WTC11 (cell line): ENCODE measurements at regions not wholly inside any gene's neighbourhood (a gene's known extent, or its start where the extent isn't known, plus 50 kb on each side); places are given as distances from the start of the nearest gene placed in this dataset.

Experiments used
- ATAC-seq: fragments of 200-7000 bp; cut with Tn5 transposase; 2 replicates; pipeline ENCODE4 v1.10.0; 2021; ENCODE audit warnings: mild to moderate bottlenecking, moderate library complexity
- CTCF ChIA-PET: fragments of 300-600 bp; sonication (Branson Sonifier 250); formaldehyde crosslinking; loops from one replicate; lab custom pipeline; 2021; ENCODE audit warnings: antibody characterized with exemption; lab: Charles Lee
- POLR2A ChIA-PET: fragments of 350-600 bp; sonication (Branson Sonifier 250); formaldehyde crosslinking; loops from one replicate; lab custom pipeline; 2021; ENCODE audit warnings: antibody characterized with exemption; lab: Charles Lee
- DNase-seq: peaks from one replicate; pipeline ENCODE4 v3.0.0; 2021; ENCODE audit warnings: low spot score
- H3K27ac Mint-ChIP-seq: 2 replicates; pipeline ENCODE4 v1.8.0; 2021; ENCODE audit warnings: mixed read lengths
- H3K27me3 Mint-ChIP-seq: 2 replicates; pipeline ENCODE4 v1.8.0; 2021; ENCODE audit warnings: low read depth, mild to moderate bottlenecking, moderate library complexity, mixed read lengths
- H3K36me3 Mint-ChIP-seq: 2 replicates; pipeline ENCODE4 v1.8.0; 2021; ENCODE audit warnings: mixed read lengths
- H3K4me1 Mint-ChIP-seq: 2 replicates; pipeline ENCODE4 v1.8.0; 2022; ENCODE audit warnings: mixed read lengths
- H3K4me3 Mint-ChIP-seq: 2 replicates; pipeline ENCODE4 v1.8.0; 2021; ENCODE audit warnings: mild to moderate bottlenecking, moderate library complexity, mixed read lengths
- H3K9me3 Mint-ChIP-seq: 2 replicates; pipeline ENCODE4 v1.8.0; 2021; ENCODE audit warnings: mixed read lengths
- ATF1 ChIP-seq: sonication (generic); formaldehyde crosslinking; IDR thresholded peaks from 2 replicates; pipeline ENCODE4 v1.8.1; 2023; ENCODE audit warnings: mild to moderate bottlenecking, moderate library complexity, missing genetic modification reagents
- CBFB ChIP-seq: sonication (generic); formaldehyde crosslinking; IDR thresholded peaks from 2 replicates; pipeline ENCODE4 v1.8.1; 2022; ENCODE audit warnings: mild to moderate bottlenecking, low read depth, missing genetic modification reagents
- CREM ChIP-seq: sonication (generic); formaldehyde crosslinking; IDR thresholded peaks from 2 replicates; pipeline ENCODE4 v1.8.1; 2022; ENCODE audit warnings: mild to moderate bottlenecking, missing genetic modification reagents, moderate library complexity
- ESRRA ChIP-seq: sonication (generic); formaldehyde crosslinking; IDR thresholded peaks from 2 replicates; pipeline ENCODE4 v1.8.1; 2022; ENCODE audit warnings: mild to moderate bottlenecking, missing genetic modification reagents, borderline replicate concordance
- ETV6 ChIP-seq: sonication (generic); formaldehyde crosslinking; IDR thresholded peaks from 2 replicates; pipeline ENCODE4 v1.8.1; 2022; ENCODE audit warnings: mild to moderate bottlenecking, missing genetic modification reagents
- GABPB1 ChIP-seq: sonication (generic); formaldehyde crosslinking; IDR thresholded peaks from 2 replicates; pipeline ENCODE4 v1.8.1; 2023; ENCODE audit warnings: mild to moderate bottlenecking, missing genetic modification reagents
- MYBL2 ChIP-seq: sonication (generic); formaldehyde crosslinking; IDR thresholded peaks from 2 replicates; pipeline ENCODE4 v1.8.1; 2023; ENCODE audit warnings: mild to moderate bottlenecking, moderate library complexity, missing genetic modification reagents
- NFATC4 ChIP-seq: fragments of 250-450 bp; sonication (Bioruptor Pico); IDR thresholded peaks from 2 replicates; pipeline ENCODE4 v1.9.0; 2021; ENCODE audit warnings: mild to moderate bottlenecking
- NFYB ChIP-seq: sonication (generic); formaldehyde crosslinking; conservative IDR thresholded peaks from 2 replicates; pipeline ENCODE4 v1.8.0; 2022; ENCODE audit warnings: low read depth, missing genetic modification reagents
- NR2C2 ChIP-seq: sonication (generic); formaldehyde crosslinking; IDR thresholded peaks from 2 replicates; pipeline ENCODE4 v1.8.0; 2022; ENCODE audit warnings: mild to moderate bottlenecking, missing genetic modification reagents
- SOX15 ChIP-seq: fragments of 250-450 bp; sonication (Bioruptor Pico); IDR thresholded peaks from 2 replicates; pipeline ENCODE4 v1.9.0; 2021; ENCODE audit warnings: mild to moderate bottlenecking
- SP1 ChIP-seq: sonication (generic); formaldehyde crosslinking; conservative IDR thresholded peaks from 2 replicates; pipeline ENCODE4 v1.8.1; 2022; ENCODE audit warnings: missing genetic modification reagents
- ZNF317 ChIP-seq: sonication (generic); formaldehyde crosslinking; IDR thresholded peaks from 2 replicates; pipeline ENCODE4 v1.8.1; 2023; ENCODE audit warnings: low read depth, mild to moderate bottlenecking, moderate library complexity, missing genetic modification reagents, borderline replicate concordance
- TF ChIP-seq, protein P1 (sequence below): sonication (generic); formaldehyde crosslinking; IDR thresholded peaks from 2 replicates; pipeline ENCODE4 v1.8.0; 2022; ENCODE audit warnings: missing genetic modification reagents
- TF ChIP-seq, protein P2 (sequence below): sonication (generic); formaldehyde crosslinking; IDR thresholded peaks from 2 replicates; pipeline ENCODE4 v1.8.1; 2023; ENCODE audit warnings: mild to moderate bottlenecking, moderate library complexity, missing genetic modification reagents
- TF ChIP-seq, protein P3 (sequence below): sonication (generic); formaldehyde crosslinking; conservative IDR thresholded peaks from 2 replicates; pipeline ENCODE4 v1.8.1; 2023; ENCODE audit warnings: mild to moderate bottlenecking, low read depth, missing genetic modification reagents, moderate library complexity
- TF ChIP-seq, protein P4 (sequence below): fragments of 250-450 bp; sonication (Bioruptor Pico); conservative IDR thresholded peaks from 2 replicates; pipeline ENCODE4 v1.9.0; 2021; ENCODE audit warnings: mild to moderate bottlenecking
- TF ChIP-seq, protein P5 (sequence below): sonication (generic); formaldehyde crosslinking; IDR thresholded peaks from 2 replicates; pipeline ENCODE4 v1.8.1; 2023; ENCODE audit warnings: mild to moderate bottlenecking, missing genetic modification reagents
- TF ChIP-seq, protein P6 (sequence below): sonication (generic); formaldehyde crosslinking; IDR thresholded peaks from 2 replicates; pipeline ENCODE4 v1.8.0; 2023; ENCODE audit warnings: missing genetic modification reagents
- TF ChIP-seq, protein P7 (sequence below): sonication (generic); formaldehyde crosslinking; IDR thresholded peaks from 2 replicates; pipeline ENCODE4 v1.8.1; 2023; ENCODE audit warnings: mild to moderate bottlenecking, missing genetic modification reagents
- TF ChIP-seq, protein P8 (sequence below): sonication (generic); formaldehyde crosslinking; IDR thresholded peaks from 2 replicates; pipeline ENCODE4 v1.8.1; 2022; ENCODE audit warnings: mild to moderate bottlenecking, moderate library complexity, missing genetic modification reagents

DNA sequence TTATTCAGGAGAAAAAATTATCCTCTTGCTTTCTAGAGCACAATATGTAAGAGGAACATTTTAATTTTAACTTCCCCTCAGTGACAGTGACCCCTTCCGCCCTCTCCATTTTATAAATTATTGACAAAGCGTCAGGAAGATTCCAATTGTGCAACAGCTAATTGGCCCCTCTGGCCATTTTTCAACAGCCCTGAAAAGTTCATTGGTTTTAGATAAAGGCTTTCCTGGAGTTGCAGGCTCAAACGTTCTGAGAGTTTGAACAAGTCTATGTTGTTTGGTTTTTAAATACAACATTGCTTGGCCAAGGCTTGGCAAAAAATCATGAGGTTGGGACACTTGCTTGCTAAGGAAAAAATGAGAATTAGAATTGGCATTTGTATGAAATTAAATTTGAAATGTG lies 422.2 kb upstream of the ANKRD30A start (continued):
- TF ChIP-seq, protein P1, sequence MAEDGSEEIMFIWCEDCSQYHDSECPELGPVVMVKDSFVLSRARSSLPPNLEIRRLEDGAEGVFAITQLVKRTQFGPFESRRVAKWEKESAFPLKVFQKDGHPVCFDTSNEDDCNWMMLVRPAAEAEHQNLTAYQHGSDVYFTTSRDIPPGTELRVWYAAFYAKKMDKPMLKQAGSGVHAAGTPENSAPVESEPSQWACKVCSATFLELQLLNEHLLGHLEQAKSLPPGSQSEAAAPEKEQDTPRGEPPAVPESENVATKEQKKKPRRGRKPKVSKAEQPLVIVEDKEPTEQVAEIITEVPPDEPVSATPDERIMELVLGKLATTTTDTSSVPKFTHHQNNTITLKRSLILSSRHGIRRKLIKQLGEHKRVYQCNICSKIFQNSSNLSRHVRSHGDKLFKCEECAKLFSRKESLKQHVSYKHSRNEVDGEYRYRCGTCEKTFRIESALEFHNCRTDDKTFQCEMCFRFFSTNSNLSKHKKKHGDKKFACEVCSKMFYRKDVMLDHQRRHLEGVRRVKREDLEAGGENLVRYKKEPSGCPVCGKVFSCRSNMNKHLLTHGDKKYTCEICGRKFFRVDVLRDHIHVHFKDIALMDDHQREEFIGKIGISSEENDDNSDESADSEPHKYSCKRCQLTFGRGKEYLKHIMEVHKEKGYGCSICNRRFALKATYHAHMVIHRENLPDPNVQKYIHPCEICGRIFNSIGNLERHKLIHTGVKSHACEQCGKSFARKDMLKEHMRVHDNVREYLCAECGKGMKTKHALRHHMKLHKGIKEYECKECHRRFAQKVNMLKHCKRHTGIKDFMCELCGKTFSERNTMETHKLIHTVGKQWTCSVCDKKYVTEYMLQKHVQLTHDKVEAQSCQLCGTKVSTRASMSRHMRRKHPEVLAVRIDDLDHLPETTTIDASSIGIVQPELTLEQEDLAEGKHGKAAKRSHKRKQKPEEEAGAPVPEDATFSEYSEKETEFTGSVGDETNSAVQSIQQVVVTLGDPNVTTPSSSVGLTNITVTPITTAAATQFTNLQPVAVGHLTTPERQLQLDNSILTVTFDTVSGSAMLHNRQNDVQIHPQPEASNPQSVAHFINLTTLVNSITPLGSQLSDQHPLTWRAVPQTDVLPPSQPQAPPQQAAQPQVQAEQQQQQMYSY (CRISPR knock-in tag) = no peak
- TF ChIP-seq, protein P2, sequence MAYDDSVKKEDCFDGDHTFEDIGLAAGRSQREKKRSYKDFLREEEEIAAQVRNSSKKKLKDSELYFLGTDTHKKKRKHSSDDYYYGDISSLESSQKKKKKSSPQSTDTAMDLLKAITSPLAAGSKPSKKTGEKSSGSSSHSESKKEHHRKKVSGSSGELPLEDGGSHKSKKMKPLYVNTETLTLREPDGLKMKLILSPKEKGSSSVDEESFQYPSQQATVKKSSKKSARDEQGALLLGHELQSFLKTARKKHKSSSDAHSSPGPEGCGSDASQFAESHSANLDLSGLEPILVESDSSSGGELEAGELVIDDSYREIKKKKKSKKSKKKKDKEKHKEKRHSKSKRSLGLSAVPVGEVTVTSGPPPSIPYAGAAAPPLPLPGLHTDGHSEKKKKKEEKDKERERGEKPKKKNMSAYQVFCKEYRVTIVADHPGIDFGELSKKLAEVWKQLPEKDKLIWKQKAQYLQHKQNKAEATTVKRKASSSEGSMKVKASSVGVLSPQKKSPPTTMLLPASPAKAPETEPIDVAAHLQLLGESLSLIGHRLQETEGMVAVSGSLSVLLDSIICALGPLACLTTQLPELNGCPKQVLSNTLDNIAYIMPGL = no peak
- TF ChIP-seq NFYB (no peak), CREM (no peak), GABPB1 (no peak), NFATC4 (no peak), SOX15 (no peak), ETV6 (CRISPR knock-in tag) (no peak)
- TF ChIP-seq, protein P3, sequence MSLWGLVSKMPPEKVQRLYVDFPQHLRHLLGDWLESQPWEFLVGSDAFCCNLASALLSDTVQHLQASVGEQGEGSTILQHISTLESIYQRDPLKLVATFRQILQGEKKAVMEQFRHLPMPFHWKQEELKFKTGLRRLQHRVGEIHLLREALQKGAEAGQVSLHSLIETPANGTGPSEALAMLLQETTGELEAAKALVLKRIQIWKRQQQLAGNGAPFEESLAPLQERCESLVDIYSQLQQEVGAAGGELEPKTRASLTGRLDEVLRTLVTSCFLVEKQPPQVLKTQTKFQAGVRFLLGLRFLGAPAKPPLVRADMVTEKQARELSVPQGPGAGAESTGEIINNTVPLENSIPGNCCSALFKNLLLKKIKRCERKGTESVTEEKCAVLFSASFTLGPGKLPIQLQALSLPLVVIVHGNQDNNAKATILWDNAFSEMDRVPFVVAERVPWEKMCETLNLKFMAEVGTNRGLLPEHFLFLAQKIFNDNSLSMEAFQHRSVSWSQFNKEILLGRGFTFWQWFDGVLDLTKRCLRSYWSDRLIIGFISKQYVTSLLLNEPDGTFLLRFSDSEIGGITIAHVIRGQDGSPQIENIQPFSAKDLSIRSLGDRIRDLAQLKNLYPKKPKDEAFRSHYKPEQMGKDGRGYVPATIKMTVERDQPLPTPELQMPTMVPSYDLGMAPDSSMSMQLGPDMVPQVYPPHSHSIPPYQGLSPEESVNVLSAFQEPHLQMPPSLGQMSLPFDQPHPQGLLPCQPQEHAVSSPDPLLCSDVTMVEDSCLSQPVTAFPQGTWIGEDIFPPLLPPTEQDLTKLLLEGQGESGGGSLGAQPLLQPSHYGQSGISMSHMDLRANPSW = no peak
- TF ChIP-seq, protein P4, sequence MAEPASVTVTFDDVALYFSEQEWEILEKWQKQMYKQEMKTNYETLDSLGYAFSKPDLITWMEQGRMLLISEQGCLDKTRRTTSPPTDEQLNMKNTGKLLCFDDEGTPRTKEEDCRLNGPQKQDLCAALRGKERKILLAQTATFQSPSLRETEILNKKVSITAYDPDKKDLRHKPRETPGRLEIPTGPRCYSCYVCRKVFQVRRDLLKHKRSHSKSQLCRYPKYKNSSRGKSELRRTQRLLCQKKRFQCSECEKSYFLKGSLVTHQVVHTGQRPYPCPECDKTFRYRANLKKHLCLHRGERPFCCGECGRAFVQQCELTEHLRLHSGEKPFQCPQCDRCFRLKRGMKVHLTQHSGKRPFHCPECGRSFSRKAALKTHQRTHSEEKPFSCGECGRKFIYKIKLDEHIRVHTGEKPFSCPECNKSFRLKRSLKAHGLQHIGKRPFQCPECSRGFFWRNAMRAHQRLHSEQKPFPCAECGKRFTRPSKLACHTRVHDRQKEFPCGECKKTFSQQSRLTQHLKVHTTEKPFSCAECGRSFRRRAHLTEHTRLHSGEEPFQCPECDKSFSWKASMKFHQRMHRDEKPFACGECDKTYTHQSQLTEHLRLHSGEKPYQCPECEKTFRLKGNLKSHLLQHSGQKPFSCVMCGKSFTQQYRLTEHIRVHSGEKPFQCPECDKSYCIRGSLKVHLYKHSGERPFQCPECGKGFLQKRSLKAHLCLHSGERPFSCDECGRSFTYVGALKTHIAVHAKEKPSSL (CRISPR knock-in tag) = no peak
- TF ChIP-seq, protein P5, sequence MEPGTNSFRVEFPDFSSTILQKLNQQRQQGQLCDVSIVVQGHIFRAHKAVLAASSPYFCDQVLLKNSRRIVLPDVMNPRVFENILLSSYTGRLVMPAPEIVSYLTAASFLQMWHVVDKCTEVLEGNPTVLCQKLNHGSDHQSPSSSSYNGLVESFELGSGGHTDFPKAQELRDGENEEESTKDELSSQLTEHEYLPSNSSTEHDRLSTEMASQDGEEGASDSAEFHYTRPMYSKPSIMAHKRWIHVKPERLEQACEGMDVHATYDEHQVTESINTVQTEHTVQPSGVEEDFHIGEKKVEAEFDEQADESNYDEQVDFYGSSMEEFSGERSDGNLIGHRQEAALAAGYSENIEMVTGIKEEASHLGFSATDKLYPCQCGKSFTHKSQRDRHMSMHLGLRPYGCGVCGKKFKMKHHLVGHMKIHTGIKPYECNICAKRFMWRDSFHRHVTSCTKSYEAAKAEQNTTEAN = no peak
- TF ChIP-seq, protein P6, sequence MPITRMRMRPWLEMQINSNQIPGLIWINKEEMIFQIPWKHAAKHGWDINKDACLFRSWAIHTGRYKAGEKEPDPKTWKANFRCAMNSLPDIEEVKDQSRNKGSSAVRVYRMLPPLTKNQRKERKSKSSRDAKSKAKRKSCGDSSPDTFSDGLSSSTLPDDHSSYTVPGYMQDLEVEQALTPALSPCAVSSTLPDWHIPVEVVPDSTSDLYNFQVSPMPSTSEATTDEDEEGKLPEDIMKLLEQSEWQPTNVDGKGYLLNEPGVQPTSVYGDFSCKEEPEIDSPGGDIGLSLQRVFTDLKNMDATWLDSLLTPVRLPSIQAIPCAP (CRISPR knock-in tag) = no peak
- TF ChIP-seq, all 79 proteins: peak for 0

DNA sequence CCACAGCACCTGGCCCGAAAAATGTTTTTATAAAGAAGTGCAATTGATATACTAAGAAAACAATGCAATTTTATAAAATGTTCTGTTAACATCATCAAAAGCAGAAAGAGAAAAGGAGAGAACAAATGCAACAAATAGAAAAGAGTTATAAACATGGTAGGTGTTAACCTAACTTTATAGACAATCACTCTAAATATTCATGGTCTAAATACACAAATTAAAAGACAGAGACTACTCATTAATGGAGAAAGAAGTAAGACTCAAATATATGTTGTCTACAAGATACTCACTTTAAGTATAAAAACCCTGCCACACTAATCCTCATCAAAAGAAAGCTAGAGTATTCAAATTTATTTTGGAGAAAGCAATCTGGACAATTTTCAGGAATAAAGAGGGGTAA lies 425.3 kb upstream of the ANKRD30A start:
- POLR2A ChIA-PET = no interaction called here
- TF ChIP-seq NR2C2 (CRISPR knock-in tag) (no peak), ESRRA (CRISPR knock-in tag) (no peak), MYBL2 (CRISPR knock-in tag) (no peak), ZNF317 (no peak), CREM (no peak), SP1 (CRISPR knock-in tag) (no peak), CBFB (no peak), ATF1 (no peak)
- TF ChIP-seq, protein P7, sequence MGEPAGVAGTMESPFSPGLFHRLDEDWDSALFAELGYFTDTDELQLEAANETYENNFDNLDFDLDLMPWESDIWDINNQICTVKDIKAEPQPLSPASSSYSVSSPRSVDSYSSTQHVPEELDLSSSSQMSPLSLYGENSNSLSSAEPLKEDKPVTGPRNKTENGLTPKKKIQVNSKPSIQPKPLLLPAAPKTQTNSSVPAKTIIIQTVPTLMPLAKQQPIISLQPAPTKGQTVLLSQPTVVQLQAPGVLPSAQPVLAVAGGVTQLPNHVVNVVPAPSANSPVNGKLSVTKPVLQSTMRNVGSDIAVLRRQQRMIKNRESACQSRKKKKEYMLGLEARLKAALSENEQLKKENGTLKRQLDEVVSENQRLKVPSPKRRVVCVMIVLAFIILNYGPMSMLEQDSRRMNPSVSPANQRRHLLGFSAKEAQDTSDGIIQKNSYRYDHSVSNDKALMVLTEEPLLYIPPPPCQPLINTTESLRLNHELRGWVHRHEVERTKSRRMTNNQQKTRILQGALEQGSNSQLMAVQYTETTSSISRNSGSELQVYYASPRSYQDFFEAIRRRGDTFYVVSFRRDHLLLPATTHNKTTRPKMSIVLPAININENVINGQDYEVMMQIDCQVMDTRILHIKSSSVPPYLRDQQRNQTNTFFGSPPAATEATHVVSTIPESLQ (CRISPR knock-in tag) = no peak
- TF ChIP-seq, protein P8, sequence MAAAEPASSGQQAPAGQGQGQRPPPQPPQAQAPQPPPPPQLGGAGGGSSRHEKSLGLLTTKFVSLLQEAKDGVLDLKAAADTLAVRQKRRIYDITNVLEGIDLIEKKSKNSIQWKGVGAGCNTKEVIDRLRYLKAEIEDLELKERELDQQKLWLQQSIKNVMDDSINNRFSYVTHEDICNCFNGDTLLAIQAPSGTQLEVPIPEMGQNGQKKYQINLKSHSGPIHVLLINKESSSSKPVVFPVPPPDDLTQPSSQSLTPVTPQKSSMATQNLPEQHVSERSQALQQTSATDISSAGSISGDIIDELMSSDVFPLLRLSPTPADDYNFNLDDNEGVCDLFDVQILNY (CRISPR knock-in tag) = no peak

More for the DNA sequence above, 425.3 kb upstream of the ANKRD30A start:
- ATAC-seq (no peak), DNase-seq (no peak)
- Mint-ChIP-seq H3K4me3 (no peak overlapping the region), H3K27me3 (no peaks in the 10 kb centered on the region), H3K4me1 (no peaks in the 10 kb centered on the region), H3K36me3 (no peaks in the 10 kb centered on the region), H3K27ac (no peak overlapping the region), H3K9me3 (peaks cover 5% of the 10 kb centered on the region)
- CTCF ChIA-PET = no interaction called here
